ENCODE measurements at regions not wholly inside any gene's neighbourhood (a gene's known extent, or its start where the extent isn't known, plus 50 kb on each side); places are given as distances from the start of the nearest gene placed in this dataset.

GRCh38 chr11:33646629-33647028 lies 54.0 kb downstream of the C11orf91 start:
- no peak for DNase-seq (ENCODE audit: low read depth)

GRCh38 chr11:33646168-33646567 lies 54.5 kb downstream of the C11orf91 start:
- DNase-seq (ENCODE audit: low read depth), result no peak

- DNase-seq (ENCODE audit: low read depth), result no peak
Measured at GRCh38 chr11:33645686-33646085, 54.9 kb downstream of the C11orf91 start.

GRCh38 chr11:33643167-33643824 lies 57.3 kb downstream of the C11orf91 start:
- DNase-seq (ENCODE audit: low read depth), result no peak

GRCh38 chr11:33642461-33643166 lies 58.0 kb downstream of the C11orf91 start:
- no peak for DNase-seq (ENCODE audit: low read depth)

GRCh38 chr11:33640730-33641371 lies 59.8 kb downstream of the C11orf91 start:
- DNase-seq (ENCODE audit: low read depth), result no peak

- DNase-seq (ENCODE audit: low read depth), result no peak
Measured at GRCh38 chr11:33638608-33639007, 62.0 kb downstream of the C11orf91 start.

- peak; percentile 53 for DNase-seq (ENCODE audit: low read depth)
Measured at GRCh38 chr11:33636104-33636503, 64.5 kb downstream of the C11orf91 start.

- DNase-seq (ENCODE audit: low read depth), result peak; percentile 61
Measured at GRCh38 chr11:33635161-33635560, 65.5 kb downstream of the C11orf91 start.

GRCh38 chr11:33634291-33634834 lies 66.3 kb downstream of the C11orf91 start:
- no peak for DNase-seq (ENCODE audit: low read depth)

- DNase-seq (ENCODE audit: low read depth), result peak; percentile 9
Measured at GRCh38 chr11:33633251-33634003, 67.2 kb downstream of the C11orf91 start.

GRCh38 chr11:33631749-33632091 lies 68.9 kb downstream of the C11orf91 start:
- no peak for DNase-seq (ENCODE audit: low read depth)

GRCh38 chr11:33630936-33631748 lies 69.5 kb downstream of the C11orf91 start:
- DNase-seq (ENCODE audit: low read depth), result no peak

- no peak for DNase-seq (ENCODE audit: low read depth)
Measured at GRCh38 chr11:33624083-33624482, 76.5 kb downstream of the C11orf91 start.

GRCh38 chr11:33622806-33623205 lies 77.8 kb downstream of the C11orf91 start:
- no peak for DNase-seq (ENCODE audit: low read depth)

GRCh38 chr11:33622186-33622585 lies 78.4 kb downstream of the C11orf91 start:
- DNase-seq (ENCODE audit: low read depth), result peak; percentile 26

GRCh38 chr11:33620423-33621171 lies 80.0 kb downstream of the C11orf91 start:
- DNase-seq (ENCODE audit: low read depth), result peak; percentile 27

GRCh38 chr11:33618956-33619355 lies 81.7 kb downstream of the C11orf91 start:
- no peak for DNase-seq (ENCODE audit: low read depth)

- no peak for DNase-seq (ENCODE audit: low read depth)
Measured at GRCh38 chr11:33618351-33618710, 82.3 kb downstream of the C11orf91 start.

- no peak for DNase-seq (ENCODE audit: low read depth)
Measured at GRCh38 chr11:33617672-33618350, 82.8 kb downstream of the C11orf91 start.

All from fibroblast of gingiva (primary cell).